22Rv1 (cell line): ENCODE measurements at regions not wholly inside any gene's neighbourhood (a gene's known extent, or its start where the extent isn't known, plus 50 kb on each side); places are given as distances from the start of the nearest gene placed in this dataset.

Experiments
- H3K27ac ChIP-seq: fragments of 450-650 bp; 2 replicates; pipeline ENCODE4 v1.5.1; 2017
- ZFX ChIP-seq: fragments of 450-650 bp; IDR thresholded peaks from 2 replicates; pipeline ENCODE4 v1.6.1; 2017; ENCODE audit warnings: antibody characterized with exemption, borderline replicate concordance
- TF ChIP-seq, protein P1 (sequence below): fragments of 450-650 bp; IDR thresholded peaks from 2 replicates; pipeline ENCODE4 v1.5.1; 2017; ENCODE audit warnings: mild to moderate bottlenecking

DNA sequence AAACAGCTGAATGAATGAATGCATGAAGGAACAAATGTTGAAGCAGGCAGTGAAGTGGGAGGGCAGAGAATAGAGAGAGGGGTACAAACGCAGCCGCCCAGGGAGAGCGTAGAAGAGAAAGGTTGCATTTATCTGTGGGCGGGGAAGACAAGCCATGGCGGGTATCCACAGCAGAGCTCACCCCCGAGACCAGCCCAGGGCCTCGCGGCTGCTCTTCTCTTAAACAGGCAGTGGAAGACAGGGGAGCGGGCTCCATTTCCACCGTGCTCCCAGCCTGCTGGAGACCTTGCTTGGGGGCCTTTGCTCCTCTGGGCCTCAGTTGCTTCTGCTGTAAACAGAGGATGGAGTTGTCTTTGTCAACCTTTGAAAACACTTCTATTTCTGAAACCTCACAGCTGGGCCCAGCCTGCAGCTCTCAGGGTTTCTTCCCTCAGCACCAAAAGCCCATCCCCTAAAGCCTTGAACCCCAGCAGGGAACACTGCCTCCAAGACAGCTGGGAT is 259.5 kb downstream of the UACA start:
- TF ChIP-seq ZFX, result no peak
- TF ChIP-seq, protein P1, sequence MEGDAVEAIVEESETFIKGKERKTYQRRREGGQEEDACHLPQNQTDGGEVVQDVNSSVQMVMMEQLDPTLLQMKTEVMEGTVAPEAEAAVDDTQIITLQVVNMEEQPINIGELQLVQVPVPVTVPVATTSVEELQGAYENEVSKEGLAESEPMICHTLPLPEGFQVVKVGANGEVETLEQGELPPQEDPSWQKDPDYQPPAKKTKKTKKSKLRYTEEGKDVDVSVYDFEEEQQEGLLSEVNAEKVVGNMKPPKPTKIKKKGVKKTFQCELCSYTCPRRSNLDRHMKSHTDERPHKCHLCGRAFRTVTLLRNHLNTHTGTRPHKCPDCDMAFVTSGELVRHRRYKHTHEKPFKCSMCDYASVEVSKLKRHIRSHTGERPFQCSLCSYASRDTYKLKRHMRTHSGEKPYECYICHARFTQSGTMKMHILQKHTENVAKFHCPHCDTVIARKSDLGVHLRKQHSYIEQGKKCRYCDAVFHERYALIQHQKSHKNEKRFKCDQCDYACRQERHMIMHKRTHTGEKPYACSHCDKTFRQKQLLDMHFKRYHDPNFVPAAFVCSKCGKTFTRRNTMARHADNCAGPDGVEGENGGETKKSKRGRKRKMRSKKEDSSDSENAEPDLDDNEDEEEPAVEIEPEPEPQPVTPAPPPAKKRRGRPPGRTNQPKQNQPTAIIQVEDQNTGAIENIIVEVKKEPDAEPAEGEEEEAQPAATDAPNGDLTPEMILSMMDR, result no peak
- no peak overlapping the region for H3K27ac ChIP-seq

DNA sequence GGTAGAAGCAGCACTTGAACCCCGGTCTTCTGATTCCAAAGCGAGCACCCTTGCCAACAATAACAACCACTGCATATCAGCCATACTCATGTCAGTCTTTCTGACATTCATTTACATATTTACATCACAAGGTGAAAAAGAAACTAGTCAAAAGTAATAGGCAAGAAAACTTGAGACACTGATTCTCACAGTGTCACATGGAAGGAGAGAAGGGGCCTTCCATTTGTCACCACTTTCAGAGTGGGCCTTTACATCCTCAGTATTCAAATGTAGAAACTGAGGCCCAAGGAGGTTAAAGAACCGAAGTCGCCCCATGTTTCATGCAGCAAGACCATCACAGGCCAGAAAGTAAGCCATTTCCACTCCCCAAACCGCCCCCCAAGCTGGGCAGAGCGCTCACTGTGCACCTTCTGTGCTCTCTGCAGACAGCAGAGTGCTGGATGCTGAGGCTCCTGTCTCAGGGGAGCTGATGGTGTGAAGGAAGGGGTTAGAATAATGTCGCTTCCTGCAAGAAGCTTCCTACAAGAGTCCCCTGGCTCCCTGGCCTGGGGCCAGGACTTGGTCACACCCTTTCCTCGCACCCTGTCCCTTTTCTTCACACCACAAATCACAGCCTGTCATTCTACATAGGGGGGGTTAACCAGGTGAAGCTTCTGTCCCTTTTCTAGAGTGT is 260.1 kb downstream of the UACA start:
- H3K27ac ChIP-seq, result no peak overlapping the region
- no peak for TF ChIP-seq ZFX
- TF ChIP-seq, protein P1, result no peak

DNA sequence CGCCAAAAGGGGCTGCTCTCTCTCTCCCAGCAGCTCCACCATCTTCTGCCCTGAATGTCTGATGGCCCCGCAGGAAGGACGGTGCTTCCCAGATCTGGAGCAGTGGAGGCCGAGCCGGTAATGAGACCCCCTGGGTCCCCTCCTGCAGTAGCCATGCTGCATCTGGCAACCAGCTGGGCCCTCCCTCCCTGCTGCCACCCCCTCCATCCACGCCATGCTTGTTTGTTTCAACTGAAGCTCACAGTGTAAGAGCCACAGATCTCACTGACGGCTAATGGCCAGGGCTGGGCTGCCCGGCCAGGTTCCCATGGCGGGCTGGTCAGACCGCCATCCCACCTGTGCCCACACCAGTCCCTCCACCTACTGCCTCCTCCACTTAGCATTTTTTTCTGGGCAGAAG is 260.8 kb downstream of the UACA start:
- no peak overlapping the region for H3K27ac ChIP-seq
- TF ChIP-seq ZFX, result no peak
- TF ChIP-seq, protein P1, result no peak

DNA sequence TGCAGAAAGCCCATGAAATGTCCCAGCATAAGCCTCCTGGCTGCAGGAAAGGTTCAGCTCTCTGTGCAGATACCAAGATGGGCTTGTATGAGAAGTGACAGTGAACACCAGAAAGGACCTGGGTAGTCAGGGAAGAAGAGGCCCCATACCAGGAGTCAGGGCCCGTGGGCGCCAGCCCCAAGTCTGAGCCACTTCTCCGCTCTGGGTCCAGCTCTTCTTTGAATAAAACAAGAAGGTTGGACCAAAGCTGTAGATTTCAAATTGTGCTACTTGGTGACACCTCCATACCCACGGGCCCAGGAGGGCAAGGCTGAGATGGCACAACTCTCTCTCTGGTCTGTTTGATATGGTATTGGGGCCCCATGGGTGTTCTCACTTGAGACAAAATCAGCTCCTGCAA is 261.5 kb downstream of the UACA start:
- no peak overlapping the region for H3K27ac ChIP-seq
- TF ChIP-seq ZFX, result no peak
- TF ChIP-seq, protein P1, result no peak

DNA sequence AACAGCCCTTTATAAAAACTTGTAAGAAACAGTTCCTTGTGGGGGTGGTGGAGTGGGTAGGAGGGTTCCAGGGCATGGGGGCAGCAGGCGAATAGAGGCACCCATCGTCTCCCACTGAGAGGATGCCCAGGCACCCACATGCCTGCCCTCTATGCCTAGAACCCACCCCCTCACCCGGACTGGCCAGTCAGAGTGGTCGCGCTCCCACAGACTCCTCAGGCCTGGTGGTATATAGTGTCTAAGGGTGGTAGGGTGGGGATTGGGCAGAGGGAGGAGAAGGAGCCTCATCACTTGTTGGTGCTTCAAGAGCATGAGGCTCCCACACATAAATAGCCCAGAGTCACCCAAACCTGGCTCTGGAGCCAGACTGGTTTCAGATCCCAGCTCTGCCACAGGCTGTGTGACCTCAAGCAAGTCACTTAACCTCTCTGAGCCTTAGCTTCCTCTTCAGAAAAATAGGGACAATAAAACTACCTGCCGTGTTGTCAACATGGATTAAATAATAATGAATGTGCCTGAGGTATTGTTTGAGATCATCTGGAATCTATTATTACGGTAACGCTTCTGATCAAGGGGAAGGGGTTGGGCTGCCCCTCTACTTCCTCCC is 262.1 kb downstream of the UACA start:
- no peak overlapping the region for H3K27ac ChIP-seq
- TF ChIP-seq ZFX, result no peak
- TF ChIP-seq, protein P1, result no peak

DNA sequence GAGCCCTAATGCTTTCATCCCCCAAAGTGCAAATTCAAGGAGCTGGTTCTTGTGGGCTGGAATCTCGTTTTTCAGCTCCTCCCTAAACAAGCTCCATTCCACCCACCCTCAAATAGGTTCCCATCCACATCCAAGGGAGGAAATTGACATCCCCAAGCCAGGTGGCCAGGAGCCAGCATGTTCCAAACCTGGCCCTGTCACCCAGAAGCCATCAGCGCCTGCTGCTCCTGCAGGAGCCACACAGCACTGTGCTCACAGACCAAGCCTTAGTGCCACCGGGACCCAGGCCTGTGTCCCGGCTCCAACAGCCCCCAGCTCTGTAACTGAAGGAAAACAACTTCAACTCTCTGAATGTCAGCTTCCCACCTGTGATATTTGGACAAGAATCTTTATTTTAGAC is 263.6 kb downstream of the UACA start:
- H3K27ac ChIP-seq, result no peak overlapping the region
- TF ChIP-seq, protein P1, result no peak
- no peak for TF ChIP-seq ZFX

DNA sequence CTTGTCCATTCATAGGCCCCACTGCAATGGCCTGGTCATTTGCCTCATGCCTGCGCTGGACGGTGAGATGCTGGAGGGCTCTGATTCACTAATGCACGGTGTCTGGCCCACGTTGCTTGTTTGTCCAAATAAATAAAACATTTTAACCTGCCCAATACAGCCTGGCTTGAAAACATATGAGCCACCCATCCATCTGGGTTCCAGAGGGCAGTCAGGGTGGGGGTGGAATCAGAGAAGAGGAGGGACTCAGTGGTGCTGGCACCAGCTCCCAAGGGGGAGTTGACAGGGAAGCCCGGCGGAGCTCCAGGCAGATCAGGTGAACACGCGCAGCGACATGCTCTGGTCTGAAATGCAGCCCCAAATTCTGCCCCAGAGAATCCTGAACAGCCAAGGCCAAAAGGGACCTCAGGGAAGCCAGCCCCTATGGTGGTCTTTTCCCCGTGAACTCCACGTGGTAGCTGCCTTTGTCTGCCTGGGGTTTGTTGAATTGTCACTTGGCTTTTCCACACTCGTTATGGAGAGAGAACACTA is 265.2 kb downstream of the UACA start:
- H3K27ac ChIP-seq, result no peak overlapping the region
- TF ChIP-seq, protein P1, result no peak
- no peak for TF ChIP-seq ZFX
